CD4-positive, CD25-positive, alpha-beta regulatory T cell (primary cell): ENCODE measurements at regions not wholly inside any gene's neighbourhood (a gene's known extent, or its start where the extent isn't known, plus 50 kb on each side); places are given as distances from the start of the nearest gene placed in this dataset.
A peak's percentile ranks its signal among the peaks of the same experiment; 100 is the strongest.

ENCODE experiments used
- ATAC-seq, 2 donors: fragments of 150-1000 bp; cut with Tn5 transposase; one replicate each; pipeline ENCODE4 v1.10.0; 2021; ENCODE audit warnings: low read depth in 2 of 2, moderate number of reproducible peaks in 2 of 2, moderate library complexity in 1 of 2
- DNase-seq, 3 donors: peaks; one replicate each; pipeline versions ENCODE4 v3.0.0 to v3.0.0-alpha.2; 2012 to 2022; ENCODE audit warnings: mixed read lengths in 1 of 3
- H3K27ac ChIP-seq: one replicate; pipeline ENCODE4 v1.7.0; 2013; ENCODE audit warnings: mild to moderate bottlenecking, low read length; ENCODE audit not compliant: insufficient read depth, poor library complexity, severe bottlenecking
- H3K27me3 ChIP-seq: one replicate; pipeline ENCODE4 v1.7.0; 2013; ENCODE audit warnings: low read length; ENCODE audit not compliant: control insufficient read depth, insufficient read depth
- H3K36me3 ChIP-seq: one replicate; pipeline ENCODE4 v1.7.0; 2013; ENCODE audit warnings: mild to moderate bottlenecking, low read length, moderate library complexity; ENCODE audit not compliant: control insufficient read depth, insufficient read depth
- H3K4me1 ChIP-seq: 2 replicates; pipeline ENCODE4 v1.7.0; 2013; ENCODE audit warnings: mild to moderate bottlenecking, low read length; ENCODE audit not compliant: insufficient read depth, control insufficient read depth, poor library complexity, severe bottlenecking
- H3K4me3 ChIP-seq: one replicate; pipeline ENCODE4 v1.7.0; 2013; ENCODE audit warnings: low read depth, mild to moderate bottlenecking, low read length, moderate library complexity
- H3K9me3 ChIP-seq, 2 experiments: 1 replicate in 1 of 2; 2 replicates in 1 of 2; pipeline ENCODE4 v1.7.0; 2013; ENCODE audit warnings: low read length in 2 of 2, mild to moderate bottlenecking in 1 of 2, moderate library complexity in 1 of 2; ENCODE audit not compliant: control insufficient read depth in 2 of 2
- H3K27ac Mint-ChIP-seq, 3 donors: one replicate each; pipeline ENCODE4 v1.8.0; 2020 to 2022; ENCODE audit warnings: mild to moderate bottlenecking in 3 of 3, mixed read lengths in 3 of 3, moderate library complexity in 2 of 3
- H3K27me3 Mint-ChIP-seq: one replicate; pipeline ENCODE4 v1.8.0; 2022; ENCODE audit warnings: mild to moderate bottlenecking, mixed read lengths
- H3K36me3 Mint-ChIP-seq: one replicate; pipeline ENCODE4 v1.8.0; 2020; ENCODE audit warnings: mixed read lengths
- H3K4me1 Mint-ChIP-seq, 4 donors: one replicate each; pipeline ENCODE4 v1.8.0; 2020 to 2022; ENCODE audit warnings: mixed read lengths in 4 of 4, mild to moderate bottlenecking in 1 of 4
- H3K4me3 Mint-ChIP-seq, 4 donors: one replicate each; pipeline ENCODE4 v1.8.0; 2020 to 2022; ENCODE audit warnings: mild to moderate bottlenecking in 4 of 4, mixed read lengths in 4 of 4, moderate library complexity in 3 of 4
- H3K9me3 Mint-ChIP-seq, 7 donors: one replicate each; pipeline ENCODE4 v1.8.0; 2020 to 2022; ENCODE audit warnings: mixed read lengths in 7 of 7, mild to moderate bottlenecking in 3 of 7, moderate library complexity in 2 of 7

GRCh38 chr2:121887513-121888188, 132.2 kb downstream of the TSN start:
- Mint-ChIP-seq H3K27ac (peak overlapping the region in 1 of 3 donors; percentile 16), H3K4me3 (no peak overlapping the region), H3K9me3 (peaks cover 0 to 2% (median 0%) of the 10 kb centered on the region in 7 donors), H3K27me3 (peaks cover 4% of the 10 kb centered on the region), H3K36me3 (no peaks in the 10 kb centered on the region), H3K4me1 (peaks cover 0 to 3% (median under 1%) of the 10 kb centered on the region in 4 donors)
- DNase-seq, result no peak
- Histone ChIP-seq H3K4me1 (no peaks in the 10 kb centered on the region), H3K4me3 (no peak overlapping the region), H3K9me3 (no peaks in the 10 kb centered on the region), H3K27ac (no peak overlapping the region), H3K36me3 (no peaks in the 10 kb centered on the region), H3K27me3 (no peaks in the 10 kb centered on the region)
- ATAC-seq, result no peak

- ATAC-seq (no peak), DNase-seq (peak in 1 of 3 donors; percentile 13)
- Histone ChIP-seq H3K27ac (no peak overlapping the region), H3K9me3 (no peaks in the 10 kb centered on the region), H3K36me3 (no peaks in the 10 kb centered on the region), H3K4me1 (no peaks in the 10 kb centered on the region), H3K4me3 (no peak overlapping the region), H3K27me3 (no peaks in the 10 kb centered on the region)
- Mint-ChIP-seq H3K27ac (peak overlapping the region in 1 of 3 donors; percentile 16), H3K4me1 (peaks cover 0 to 3% (median under 1%) of the 10 kb centered on the region in 4 donors), H3K4me3 (no peak overlapping the region), H3K36me3 (no peaks in the 10 kb centered on the region), H3K9me3 (peaks cover 0 to 2% (median 0%) of the 10 kb centered on the region in 7 donors), H3K27me3 (peaks cover 4% of the 10 kb centered on the region)
Observed at GRCh38 chr2:121888189-121888557, 132.7 kb downstream of the TSN start.

- Histone ChIP-seq H3K9me3 (no peaks in the 10 kb centered on the region), H3K4me3 (no peak overlapping the region), H3K4me1 (no peaks in the 10 kb centered on the region), H3K27ac (no peak overlapping the region), H3K36me3 (no peaks in the 10 kb centered on the region), H3K27me3 (no peaks in the 10 kb centered on the region)
- Mint-ChIP-seq H3K27me3 (peaks cover 4% of the 10 kb centered on the region), H3K27ac (no peak overlapping the region), H3K9me3 (peaks cover 0 to 2% (median 0%) of the 10 kb centered on the region in 7 donors), H3K36me3 (no peaks in the 10 kb centered on the region), H3K4me3 (no peak overlapping the region), H3K4me1 (peaks cover 0 to 3% (median under 1%) of the 10 kb centered on the region in 4 donors)
- DNase-seq (no peak), ATAC-seq (no peak)
Observed at GRCh38 chr2:121890041-121890440, 134.6 kb downstream of the TSN start.

GRCh38 chr2:121895723-121896571, 140.5 kb downstream of the TSN start:
- Histone ChIP-seq H3K4me1 (no peaks in the 10 kb centered on the region), H3K27ac (no peak overlapping the region), H3K9me3 (no peaks in the 10 kb centered on the region), H3K36me3 (no peaks in the 10 kb centered on the region), H3K4me3 (no peak overlapping the region), H3K27me3 (no peaks in the 10 kb centered on the region)
- ATAC-seq (no peak), DNase-seq (no peak)
- no peak overlapping the region for H3K27ac Mint-ChIP-seq
- H3K36me3 Mint-ChIP-seq, result no peaks in the 10 kb centered on the region
- peaks cover 0 to 3% (median 0%) of the 10 kb centered on the region in 4 donors for H3K4me1 Mint-ChIP-seq
- H3K9me3 Mint-ChIP-seq, result peaks cover 0 to 2% (median 0%) of the 10 kb centered on the region in 7 donors
- H3K4me3 Mint-ChIP-seq, result no peak overlapping the region
- no peaks in the 10 kb centered on the region for H3K27me3 Mint-ChIP-seq

- Histone ChIP-seq H3K4me1 (no peaks in the 10 kb centered on the region), H3K9me3 (no peaks in the 10 kb centered on the region), H3K36me3 (no peaks in the 10 kb centered on the region), H3K27ac (no peak overlapping the region), H3K27me3 (no peaks in the 10 kb centered on the region), H3K4me3 (no peak overlapping the region)
- H3K36me3 Mint-ChIP-seq, result no peaks in the 10 kb centered on the region
- H3K27ac Mint-ChIP-seq, result no peak overlapping the region
- H3K4me3 Mint-ChIP-seq, result no peak overlapping the region
- H3K9me3 Mint-ChIP-seq, result peaks cover 0 to 2% (median 0%) of the 10 kb centered on the region in 7 donors
- ATAC-seq, result no peak
- no peaks in the 10 kb centered on the region for H3K27me3 Mint-ChIP-seq
- no peaks in the 10 kb centered on the region for H3K4me1 Mint-ChIP-seq
- peak in 1 of 3 donors; percentile 8 for DNase-seq
Observed at GRCh38 chr2:121897335-121897970, 142.0 kb downstream of the TSN start.

GRCh38 chr2:121898483-121898882, 143.0 kb downstream of the TSN start:
- no peak overlapping the region for H3K4me3 Mint-ChIP-seq
- Histone ChIP-seq H3K4me3 (no peak overlapping the region), H3K4me1 (no peaks in the 10 kb centered on the region), H3K27ac (no peak overlapping the region), H3K9me3 (no peaks in the 10 kb centered on the region), H3K27me3 (no peaks in the 10 kb centered on the region), H3K36me3 (no peaks in the 10 kb centered on the region)
- H3K4me1 Mint-ChIP-seq, result no peaks in the 10 kb centered on the region
- H3K27ac Mint-ChIP-seq, result no peak overlapping the region
- H3K9me3 Mint-ChIP-seq, result peaks cover 0 to 2% (median 0%) of the 10 kb centered on the region in 7 donors
- DNase-seq, result no peak
- H3K27me3 Mint-ChIP-seq, result no peaks in the 10 kb centered on the region
- H3K36me3 Mint-ChIP-seq, result no peaks in the 10 kb centered on the region
- ATAC-seq, result no peak

- no peaks in the 10 kb centered on the region for H3K27me3 Mint-ChIP-seq
- H3K36me3 Mint-ChIP-seq, result no peaks in the 10 kb centered on the region
- Histone ChIP-seq H3K4me3 (no peak overlapping the region), H3K36me3 (no peaks in the 10 kb centered on the region), H3K27ac (no peak overlapping the region), H3K9me3 (no peaks in the 10 kb centered on the region), H3K27me3 (no peaks in the 10 kb centered on the region), H3K4me1 (no peaks in the 10 kb centered on the region)
- no peak for DNase-seq
- H3K4me3 Mint-ChIP-seq, result no peak overlapping the region
- no peaks in the 10 kb centered on the region for H3K4me1 Mint-ChIP-seq
- no peak for ATAC-seq
- H3K27ac Mint-ChIP-seq, result no peak overlapping the region
- peaks cover 0 to 2% (median 0%) of the 10 kb centered on the region in 7 donors for H3K9me3 Mint-ChIP-seq
Observed at GRCh38 chr2:121900391-121900790, 144.9 kb downstream of the TSN start.
